Psoas muscle (tissue), 7 donors: ENCODE measurements at regions not wholly inside any gene's neighbourhood (a gene's known extent, or its start where the extent isn't known, plus 50 kb on each side); places are given as distances from the start of the nearest gene placed in this dataset.
A peak's percentile ranks its signal among the peaks of the same experiment; 100 is the strongest.

Source experiments
- ATAC-seq, 4 donors: fragments of 200-7000 bp; cut with Tn5 transposase; one replicate each; pipeline ENCODE4 v1.9.1; 2020; ENCODE audit warnings: moderate library complexity in 3 of 4, mild to moderate bottlenecking in 2 of 4
- DNase-seq, 2 donors: peaks; one replicate each; pipeline ENCODE4 v3.0.0-alpha.2; 2020
- H3K27ac ChIP-seq: fragments of 200-600 bp; one replicate; pipeline ENCODE4 v1.8.0; 2022
- H3K27me3 ChIP-seq, 3 donors: fragments of 200-600 bp in 1 of 3; one replicate each; pipeline versions ENCODE4 v1.6.1 to v1.8.0; 2013 to 2022; ENCODE audit warnings: low read length in 2 of 3, mild to moderate bottlenecking in 2 of 3, moderate library complexity in 1 of 3; ENCODE audit not compliant: insufficient read depth in 3 of 3
- H3K36me3 ChIP-seq, 2 donors: fragments of 200-600 bp in 1 of 2; one replicate each; pipeline versions ENCODE4 v1.6.1 to v1.8.0; 2013 to 2022; ENCODE audit warnings: low read depth in 1 of 2, mild to moderate bottlenecking in 1 of 2, moderate library complexity in 1 of 2; ENCODE audit not compliant: insufficient read depth in 1 of 2
- H3K4me1 ChIP-seq: fragments of 200-600 bp; one replicate; pipeline ENCODE4 v1.8.0; 2022
- H3K4me3 ChIP-seq: fragments of 200-600 bp; one replicate; pipeline ENCODE4 v1.8.0; 2022; ENCODE audit warnings: mild to moderate bottlenecking
- H3K9me3 ChIP-seq: fragments of 200-600 bp; one replicate; pipeline ENCODE4 v1.8.0; 2022
- WGBS, 3 donors: extraction: QIAGEN DNeasy Blood & Tissue Kit; methylation state at CpG; one replicate each; pipeline versions ENCODE4 v1.1.6 to v1.1.7; 2013; 5-methylcytosine and 5-hydroxymethylcytosine counted together
- intact Hi-C, 2 donors: fragments of 100-400 bp; cut with DNase I; formaldehyde crosslinking; loops; one replicate each; pipeline versions ENCODE4 v1.11.0 to v1.14.2; 2022
- TF ChIP-seq, protein P1 (sequence below): fragments of 200-600 bp; IDR thresholded peaks from one replicate; pipeline ENCODE4 v1.8.0; 2022; ENCODE audit warnings: antibody characterized with exemption
- donor health status: healthy with polysubstance abuse.
- donor health status: DM: no; HTN: no; CAD: no; lungs with moderate emphysema.
- donor health status: Bipolar disorder and iron deficiency.
- donor health status: healthy.
- donor health status: DM: yes; HTN: yes; CAD: no.
- donor health status: DM: no; HTN: no; CAD: no.
- donor health status: DM: yes; HTN: yes; CAD: no.

DNA sequence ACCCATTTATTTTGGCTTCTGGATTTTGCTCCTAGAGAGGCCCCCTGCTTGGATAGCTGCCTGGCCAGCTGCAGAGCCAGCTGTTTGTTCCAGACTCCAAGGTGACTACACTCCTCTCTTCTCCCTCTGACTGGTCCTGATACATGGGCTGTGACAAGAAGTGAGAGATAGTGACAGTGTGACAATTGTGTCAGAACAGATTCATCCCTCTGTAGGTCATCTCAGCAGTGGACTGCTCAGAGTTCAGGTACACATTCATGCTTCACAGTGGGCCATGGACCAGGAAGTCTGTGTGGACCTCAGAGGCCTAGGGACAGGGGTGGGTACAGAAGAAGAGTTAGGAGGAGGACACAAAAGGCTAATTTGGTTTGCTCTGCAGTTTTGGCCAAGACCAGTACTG is 188.2 kb upstream of the MKLN1 start:
- TF ChIP-seq, protein P1, sequence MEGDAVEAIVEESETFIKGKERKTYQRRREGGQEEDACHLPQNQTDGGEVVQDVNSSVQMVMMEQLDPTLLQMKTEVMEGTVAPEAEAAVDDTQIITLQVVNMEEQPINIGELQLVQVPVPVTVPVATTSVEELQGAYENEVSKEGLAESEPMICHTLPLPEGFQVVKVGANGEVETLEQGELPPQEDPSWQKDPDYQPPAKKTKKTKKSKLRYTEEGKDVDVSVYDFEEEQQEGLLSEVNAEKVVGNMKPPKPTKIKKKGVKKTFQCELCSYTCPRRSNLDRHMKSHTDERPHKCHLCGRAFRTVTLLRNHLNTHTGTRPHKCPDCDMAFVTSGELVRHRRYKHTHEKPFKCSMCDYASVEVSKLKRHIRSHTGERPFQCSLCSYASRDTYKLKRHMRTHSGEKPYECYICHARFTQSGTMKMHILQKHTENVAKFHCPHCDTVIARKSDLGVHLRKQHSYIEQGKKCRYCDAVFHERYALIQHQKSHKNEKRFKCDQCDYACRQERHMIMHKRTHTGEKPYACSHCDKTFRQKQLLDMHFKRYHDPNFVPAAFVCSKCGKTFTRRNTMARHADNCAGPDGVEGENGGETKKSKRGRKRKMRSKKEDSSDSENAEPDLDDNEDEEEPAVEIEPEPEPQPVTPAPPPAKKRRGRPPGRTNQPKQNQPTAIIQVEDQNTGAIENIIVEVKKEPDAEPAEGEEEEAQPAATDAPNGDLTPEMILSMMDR = no peak
- Histone ChIP-seq H3K36me3 (no peaks in the 10 kb centered on the region), H3K27ac (no peak overlapping the region), H3K4me1 (no peaks in the 10 kb centered on the region), H3K4me3 (no peak overlapping the region), H3K27me3 (no peaks in the 10 kb centered on the region), H3K9me3 (no peaks in the 10 kb centered on the region)
- ATAC-seq = peak in 3 of 4 donors; percentile 22 to 43 (median 33)
- intact Hi-C loops = no loop called here
- DNase-seq = peak in 1 of 2 donors; percentile 58

DNA sequence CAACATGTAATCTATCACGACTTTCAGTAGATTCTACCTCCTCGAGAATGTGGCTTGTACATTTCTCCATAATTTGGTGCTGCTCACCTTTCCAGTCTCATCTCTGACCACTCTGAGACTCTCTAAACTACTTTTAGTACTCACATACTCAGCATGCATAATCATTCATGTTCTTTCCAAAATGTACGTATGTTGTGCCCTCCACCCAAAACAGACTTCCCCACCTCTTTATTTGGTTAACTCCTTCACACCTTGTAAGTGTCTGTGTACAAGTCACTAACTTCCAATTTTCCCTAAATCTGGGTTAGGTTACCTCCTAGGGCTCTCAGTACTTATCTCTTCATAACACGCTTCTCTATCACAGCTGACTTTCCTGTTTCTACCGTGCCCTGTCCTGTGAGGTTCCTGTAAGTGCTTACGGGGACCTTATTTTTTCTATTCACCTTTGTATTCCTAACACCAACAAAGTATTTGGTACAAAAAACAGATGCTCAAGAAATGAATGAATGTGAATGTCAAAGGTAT is 186.2 kb upstream of the MKLN1 start:
- DNase-seq (no peak), ATAC-seq (no peak)
- Histone ChIP-seq H3K36me3 (no peaks in the 10 kb centered on the region), H3K9me3 (no peaks in the 10 kb centered on the region), H3K27ac (no peak overlapping the region), H3K4me1 (no peaks in the 10 kb centered on the region), H3K27me3 (no peaks in the 10 kb centered on the region), H3K4me3 (no peak overlapping the region)
- intact Hi-C loops = no loop called here
- TF ChIP-seq, protein P1 = no peak
- 93 to 95% (median 94%) methylated on average over 6 of the region's 6 CpGs for WGBS, 3 donors

- no peaks in the 10 kb centered on the region for H3K36me3 ChIP-seq
- H3K4me1 ChIP-seq = peaks cover 10% of the 10 kb centered on the region
- TF ChIP-seq, protein P1 = no peak
- no peak for ATAC-seq
- 93 to 98% (median 96%) methylated on average over 4 of the region's 4 CpGs for WGBS, 3 donors
- H3K27me3 ChIP-seq = no peaks in the 10 kb centered on the region
- H3K27ac ChIP-seq = no peak overlapping the region
- H3K4me3 ChIP-seq = no peak overlapping the region
- no peak for DNase-seq
- H3K9me3 ChIP-seq = no peaks in the 10 kb centered on the region
- intact Hi-C loops = no loop called here
Measured at GRCh38 chr7:131143869-131144268, 183.8 kb upstream of the MKLN1 start.

- DNase-seq = no peak
- TF ChIP-seq, protein P1 = no peak
- intact Hi-C loops = loop anchor here (5.0 kb wide), 1 partner anchor 33 kb away; no protein-coding TSS in a partner anchor
- no peak overlapping the region for H3K27ac ChIP-seq
- 88 to 95% (median 92%) methylated on average over 8 of the region's 8 CpGs for WGBS, 3 donors
- no peaks in the 10 kb centered on the region for H3K9me3 ChIP-seq
- no peaks in the 10 kb centered on the region for H3K36me3 ChIP-seq
- H3K4me3 ChIP-seq = no peak overlapping the region
- no peak for ATAC-seq
- peaks cover 22% of the 10 kb centered on the region for H3K4me1 ChIP-seq
- no peaks in the 10 kb centered on the region for H3K27me3 ChIP-seq
Measured at GRCh38 chr7:131145026-131145425, 182.7 kb upstream of the MKLN1 start.

DNA sequence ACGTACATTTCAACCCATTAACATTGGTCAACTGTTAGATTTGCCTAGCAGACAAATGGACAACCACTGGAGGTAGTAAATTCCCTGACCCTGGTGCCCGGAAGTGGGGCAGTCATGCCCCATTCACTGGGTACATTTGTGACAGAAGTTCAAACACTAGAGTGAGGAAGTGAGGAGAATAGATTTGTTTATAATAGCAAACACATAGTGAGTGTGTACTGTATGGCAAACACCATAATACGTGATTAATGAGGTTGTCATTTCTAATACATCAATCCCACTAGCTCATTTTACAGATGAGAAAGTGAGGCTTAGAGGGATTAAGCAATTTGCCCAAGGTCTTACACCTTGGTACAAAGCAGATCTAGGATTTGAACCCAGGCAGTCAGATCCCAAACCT is 181.9 kb upstream of the MKLN1 start:
- TF ChIP-seq, protein P1 = no peak
- WGBS, 3 donors = 60 to 65% (median 64%) methylated on average over 3 of the region's 3 CpGs
- no peak overlapping the region for H3K4me3 ChIP-seq
- no peak for DNase-seq
- peaks cover 27% of the 10 kb centered on the region for H3K4me1 ChIP-seq
- H3K27ac ChIP-seq = no peak overlapping the region
- no peaks in the 10 kb centered on the region for H3K9me3 ChIP-seq
- H3K27me3 ChIP-seq = no peaks in the 10 kb centered on the region
- intact Hi-C loops = loop anchor here (5.0 kb wide), 1 partner anchor 33 kb away; no protein-coding TSS in a partner anchor
- no peak for ATAC-seq
- H3K36me3 ChIP-seq = no peaks in the 10 kb centered on the region
